ENCODE measurements at regions not wholly inside any gene's neighbourhood (a gene's known extent, or its start where the extent isn't known, plus 50 kb on each side); places are given as distances from the start of the nearest gene placed in this dataset.

DNA sequence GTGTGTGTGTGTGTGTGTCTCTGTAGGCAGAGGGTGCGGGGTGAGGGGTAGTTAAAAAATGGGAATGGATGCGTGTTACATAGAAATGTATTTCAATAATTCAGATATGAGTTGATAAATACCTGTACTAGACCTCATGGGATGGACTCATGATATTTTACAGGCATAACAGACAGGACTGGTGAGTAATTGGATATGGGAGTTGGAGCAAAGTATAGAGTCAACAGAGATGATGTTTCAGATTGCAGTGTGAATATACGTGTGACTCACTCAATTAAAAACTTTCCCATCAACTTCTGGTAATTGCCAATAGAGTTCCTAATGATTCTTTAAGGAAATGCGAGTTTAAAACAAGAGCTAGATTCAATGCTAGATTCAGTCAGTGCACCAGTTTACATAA, 711.9 kb downstream of the C12orf50 start:
- intact Hi-C loops (cut with DNase I; ENCODE audit: low total_unique reads) = no loop called here
- H3K27me3 ChIP-seq = no peaks in the 10 kb centered on the region
- DNase-seq = no peak
- no peak overlapping the region for H3K4me3 ChIP-seq
- H3K27ac ChIP-seq = no peak overlapping the region
- H3K9me3 ChIP-seq = no peaks in the 10 kb centered on the region
- no peaks in the 10 kb centered on the region for H3K4me1 ChIP-seq
- no peaks in the 10 kb centered on the region for H3K36me3 ChIP-seq
- TF ChIP-seq POLR2A (IDR thresholded peaks at IDR 0.05) = no peak
- TF ChIP-seq, protein P1, sequence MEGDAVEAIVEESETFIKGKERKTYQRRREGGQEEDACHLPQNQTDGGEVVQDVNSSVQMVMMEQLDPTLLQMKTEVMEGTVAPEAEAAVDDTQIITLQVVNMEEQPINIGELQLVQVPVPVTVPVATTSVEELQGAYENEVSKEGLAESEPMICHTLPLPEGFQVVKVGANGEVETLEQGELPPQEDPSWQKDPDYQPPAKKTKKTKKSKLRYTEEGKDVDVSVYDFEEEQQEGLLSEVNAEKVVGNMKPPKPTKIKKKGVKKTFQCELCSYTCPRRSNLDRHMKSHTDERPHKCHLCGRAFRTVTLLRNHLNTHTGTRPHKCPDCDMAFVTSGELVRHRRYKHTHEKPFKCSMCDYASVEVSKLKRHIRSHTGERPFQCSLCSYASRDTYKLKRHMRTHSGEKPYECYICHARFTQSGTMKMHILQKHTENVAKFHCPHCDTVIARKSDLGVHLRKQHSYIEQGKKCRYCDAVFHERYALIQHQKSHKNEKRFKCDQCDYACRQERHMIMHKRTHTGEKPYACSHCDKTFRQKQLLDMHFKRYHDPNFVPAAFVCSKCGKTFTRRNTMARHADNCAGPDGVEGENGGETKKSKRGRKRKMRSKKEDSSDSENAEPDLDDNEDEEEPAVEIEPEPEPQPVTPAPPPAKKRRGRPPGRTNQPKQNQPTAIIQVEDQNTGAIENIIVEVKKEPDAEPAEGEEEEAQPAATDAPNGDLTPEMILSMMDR (IDR thresholded peaks at IDR 0.05) = no peak

DNA sequence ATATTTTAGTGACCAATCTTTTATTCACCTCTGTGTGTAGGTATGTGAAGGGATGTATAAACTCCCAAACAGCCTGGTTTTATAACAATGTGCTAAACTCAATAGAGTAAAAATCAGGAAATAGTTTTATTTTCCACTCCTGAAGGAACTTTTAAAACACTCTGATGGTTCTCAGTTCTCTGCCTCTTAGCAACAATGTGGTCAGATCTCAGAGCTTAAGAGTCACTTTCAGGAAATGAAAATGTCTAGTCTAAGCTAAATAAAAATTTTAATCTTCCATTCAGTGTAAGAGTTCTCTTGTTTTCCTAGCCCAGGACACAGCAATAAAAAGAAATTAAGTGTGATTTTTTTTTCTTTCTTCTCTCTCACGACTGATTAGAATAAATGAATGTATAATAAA, 718.0 kb downstream of the C12orf50 start:
- no peaks in the 10 kb centered on the region for H3K4me1 ChIP-seq
- intact Hi-C loops (cut with DNase I; ENCODE audit: low total_unique reads) = no loop called here
- no peak for DNase-seq
- no peak overlapping the region for H3K4me3 ChIP-seq
- TF ChIP-seq, protein P1 (IDR thresholded peaks at IDR 0.05) = no peak
- TF ChIP-seq POLR2A (IDR thresholded peaks at IDR 0.05) = no peak
- no peaks in the 10 kb centered on the region for H3K27me3 ChIP-seq
- H3K9me3 ChIP-seq = no peaks in the 10 kb centered on the region
- no peaks in the 10 kb centered on the region for H3K36me3 ChIP-seq
- no peak overlapping the region for H3K27ac ChIP-seq

DNA sequence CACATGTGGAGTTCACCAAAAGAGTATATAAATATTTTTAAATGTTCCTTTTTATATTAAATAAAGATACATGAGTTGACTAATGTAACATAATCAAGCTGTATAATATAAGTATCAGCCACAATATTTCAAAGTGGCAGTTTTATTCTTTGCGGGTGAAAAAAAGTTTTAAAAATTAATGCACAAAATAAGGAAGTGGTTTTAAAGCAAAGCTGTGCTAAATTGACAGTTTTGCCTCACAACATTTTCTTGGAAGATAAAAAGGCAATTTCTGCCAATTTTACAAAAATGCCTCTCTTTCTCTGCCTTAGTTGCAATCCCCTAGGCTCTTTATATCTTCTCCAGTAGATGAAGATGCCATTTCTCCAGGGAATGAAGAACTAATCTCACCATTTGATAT, 719.1 kb downstream of the C12orf50 start:
- H3K27ac ChIP-seq = no peak overlapping the region
- H3K27me3 ChIP-seq = no peaks in the 10 kb centered on the region
- no peak overlapping the region for H3K4me3 ChIP-seq
- no peak for DNase-seq
- intact Hi-C loops (cut with DNase I; ENCODE audit: low total_unique reads) = no loop called here
- H3K4me1 ChIP-seq = no peaks in the 10 kb centered on the region
- H3K36me3 ChIP-seq = no peaks in the 10 kb centered on the region
- no peaks in the 10 kb centered on the region for H3K9me3 ChIP-seq
- no peak for TF ChIP-seq POLR2A (IDR thresholded peaks at IDR 0.05)
- TF ChIP-seq, protein P1 (IDR thresholded peaks at IDR 0.05) = no peak

DNA sequence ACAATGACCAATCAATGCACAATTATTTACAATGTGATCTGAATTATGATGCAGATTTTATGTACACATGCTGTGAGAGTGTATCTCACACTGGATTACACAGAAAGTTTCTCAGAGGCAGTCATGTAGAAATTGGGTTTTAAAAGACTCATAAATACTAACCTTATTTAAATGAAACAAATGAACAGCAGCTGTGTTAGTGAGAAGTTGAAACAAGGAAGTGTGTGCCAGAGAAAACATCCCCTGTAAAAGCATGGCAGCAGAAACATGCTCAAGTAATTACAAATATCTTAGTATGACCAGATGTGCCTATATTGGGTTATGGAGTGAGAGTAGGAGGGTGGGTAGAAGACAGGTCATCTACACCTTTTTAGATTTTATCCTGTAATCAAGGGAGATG, 723.7 kb downstream of the C12orf50 start:
- H3K4me3 ChIP-seq = no peak overlapping the region
- intact Hi-C loops (cut with DNase I; ENCODE audit: low total_unique reads) = no loop called here
- no peak overlapping the region for H3K27ac ChIP-seq
- no peaks in the 10 kb centered on the region for H3K9me3 ChIP-seq
- TF ChIP-seq, protein P1 (IDR thresholded peaks at IDR 0.05) = no peak
- no peak for TF ChIP-seq POLR2A (IDR thresholded peaks at IDR 0.05)
- no peaks in the 10 kb centered on the region for H3K4me1 ChIP-seq
- no peaks in the 10 kb centered on the region for H3K27me3 ChIP-seq
- no peaks in the 10 kb centered on the region for H3K36me3 ChIP-seq
- no peak for DNase-seq

DNA sequence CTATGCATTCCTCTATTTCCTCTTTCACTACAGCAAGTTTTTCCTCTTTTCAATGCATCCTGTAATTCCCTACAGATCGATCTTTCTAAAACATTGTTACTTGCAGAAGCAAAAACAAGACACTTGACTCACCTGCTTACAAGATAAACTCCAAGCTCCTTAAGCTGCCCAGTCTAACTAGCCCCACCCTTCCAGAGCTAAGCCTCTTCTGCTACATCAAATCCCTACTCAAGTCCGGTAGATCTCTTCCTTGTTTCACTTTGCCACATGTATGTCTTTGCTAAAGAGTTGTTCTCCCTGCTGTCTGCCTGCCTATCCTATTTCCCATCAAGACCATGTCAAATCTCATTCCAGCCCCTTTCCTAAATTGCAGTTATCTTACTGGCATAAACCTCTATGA, 724.8 kb downstream of the C12orf50 start:
- Histone ChIP-seq H3K4me3 (no peak overlapping the region), H3K27ac (no peak overlapping the region), H3K27me3 (no peaks in the 10 kb centered on the region), H3K9me3 (no peaks in the 10 kb centered on the region), H3K36me3 (no peaks in the 10 kb centered on the region), H3K4me1 (no peaks in the 10 kb centered on the region)
- no peak for TF ChIP-seq POLR2A (IDR thresholded peaks at IDR 0.05)
- TF ChIP-seq, protein P1 (IDR thresholded peaks at IDR 0.05) = no peak
- intact Hi-C loops (cut with DNase I; ENCODE audit: low total_unique reads) = no loop called here
- no peak for DNase-seq
